Suprapubic skin (tissue), 4 donors: ENCODE measurements at regions not wholly inside any gene's neighbourhood (a gene's known extent, or its start where the extent isn't known, plus 50 kb on each side); places are given as distances from the start of the nearest gene placed in this dataset.

ENCODE experiments used
- DNase-seq, 2 donors: peaks; one replicate each; pipeline ENCODE4 v3.0.0-alpha.2; 2019; ENCODE audit warnings: low spot score in 2 of 2
- H3K27ac ChIP-seq: fragments of 200-600 bp; sonication (generic); one replicate; pipeline ENCODE4 v1.5.1; 2019
- H3K27me3 ChIP-seq: fragments of 200-600 bp; sonication (generic); one replicate; pipeline ENCODE4 v1.5.1; 2019
- H3K36me3 ChIP-seq: fragments of 200-600 bp; sonication (generic); one replicate; pipeline ENCODE4 v1.5.1; 2019
- H3K4me1 ChIP-seq: fragments of 200-600 bp; sonication (generic); one replicate; pipeline ENCODE4 v1.5.1; 2019
- H3K4me3 ChIP-seq: fragments of 200-600 bp; sonication (generic); one replicate; pipeline ENCODE4 v1.5.1; 2019; ENCODE audit warnings: mild to moderate bottlenecking
- H3K9me3 ChIP-seq: fragments of 200-600 bp; sonication (generic); one replicate; pipeline ENCODE4 v1.5.1; 2019
- CTCF ChIP-seq, 2 donors: fragments of 200-600 bp in 1 of 2; fragments of 450-650 bp in 1 of 2; sonication (generic) in 1 of 2; IDR thresholded peaks; one replicate each; pipeline ENCODE4 v1.5.1; 2016 to 2019; ENCODE audit warnings: antibody characterized with exemption in 2 of 2, mild to moderate bottlenecking in 1 of 2, moderate library complexity in 1 of 2
- EP300 ChIP-seq: sonication (generic); formaldehyde crosslinking; IDR thresholded peaks from one replicate; pipeline ENCODE4 v1.6.1; 2017; ENCODE audit warnings: antibody characterized with exemption
- POLR2A ChIP-seq, 2 donors: fragments of 450-650 bp; IDR thresholded peaks; one replicate each; pipeline ENCODE4 v1.6.1; 2017; ENCODE audit warnings: antibody characterized with exemption in 2 of 2, mild to moderate bottlenecking in 2 of 2, moderate library complexity in 2 of 2
- POLR2AphosphoS5 ChIP-seq, 3 donors: sonication (generic); formaldehyde crosslinking; IDR thresholded peaks; one replicate each; pipeline ENCODE4 v1.6.1; 2017; ENCODE audit warnings: antibody characterized with exemption in 3 of 3
- WGBS: methylation state at CpG from one replicate; pipeline ENCODE4 v1.1.5; 2018; 5-methylcytosine and 5-hydroxymethylcytosine counted together

GRCh38 chr5:167593329-167594060 is 698.0 kb upstream of the WWC1 start:
- H3K36me3 ChIP-seq: no peaks in the 10 kb centered on the region
- H3K4me3 ChIP-seq: no peak overlapping the region
- 91% methylated on average over 5 of the region's 5 CpGs for WGBS
- no peak for DNase-seq
- no peaks in the 10 kb centered on the region for H3K9me3 ChIP-seq
- no peak for TF ChIP-seq POLR2A (IDR thresholded peaks at IDR 0.05)
- TF ChIP-seq CTCF (IDR thresholded peaks at IDR 0.05): no peak
- no peak for TF ChIP-seq EP300
- no peak for TF ChIP-seq POLR2AphosphoS5 (IDR thresholded peaks at IDR 0.05)
- H3K27ac ChIP-seq: no peak overlapping the region
- H3K4me1 ChIP-seq: no peaks in the 10 kb centered on the region
- no peaks in the 10 kb centered on the region for H3K27me3 ChIP-seq

- H3K9me3 ChIP-seq: no peaks in the 10 kb centered on the region
- no peaks in the 10 kb centered on the region for H3K27me3 ChIP-seq
- TF ChIP-seq POLR2A (IDR thresholded peaks at IDR 0.05) (no peak), EP300 (no peak), POLR2AphosphoS5 (IDR thresholded peaks at IDR 0.05) (no peak)
- no peaks in the 10 kb centered on the region for H3K36me3 ChIP-seq
- H3K4me1 ChIP-seq: no peaks in the 10 kb centered on the region
- no peak overlapping the region for H3K27ac ChIP-seq
- DNase-seq: no peak
- no peak overlapping the region for H3K4me3 ChIP-seq
Observed at GRCh38 chr5:167594061-167594435, 697.4 kb upstream of the WWC1 start.

DNA sequence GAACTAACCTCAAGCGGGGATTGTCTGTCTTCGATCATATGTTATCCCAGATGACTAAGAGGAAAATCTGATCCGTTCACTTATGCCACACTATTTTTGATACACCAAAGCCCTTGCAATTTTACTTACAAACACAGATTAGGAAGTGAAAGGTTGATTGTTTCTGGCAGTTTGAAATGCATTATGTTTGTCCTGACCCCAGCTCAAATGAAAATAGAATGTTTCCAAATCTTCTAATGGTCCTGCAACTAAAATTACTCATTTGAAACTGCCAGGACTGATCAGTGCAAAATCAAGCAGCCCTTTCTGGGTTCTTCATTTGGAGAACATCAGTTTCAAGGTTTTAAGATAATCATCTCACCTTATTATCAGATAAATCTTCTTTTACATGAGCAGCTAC is 696.7 kb upstream of the WWC1 start:
- Histone ChIP-seq H3K36me3 (no peaks in the 10 kb centered on the region), H3K4me3 (no peak overlapping the region), H3K9me3 (no peaks in the 10 kb centered on the region), H3K27me3 (no peaks in the 10 kb centered on the region), H3K4me1 (no peaks in the 10 kb centered on the region), H3K27ac (no peak overlapping the region)
- no peak for DNase-seq
- WGBS: 90% methylated on average over 3 of the region's 3 CpGs
- TF ChIP-seq EP300 (no peak), POLR2A (IDR thresholded peaks at IDR 0.05) (no peak), POLR2AphosphoS5 (IDR thresholded peaks at IDR 0.05) (no peak), CTCF (IDR thresholded peaks at IDR 0.05) (no peak)

- TF ChIP-seq POLR2AphosphoS5 (IDR thresholded peaks at IDR 0.05) (no peak), CTCF (IDR thresholded peaks at IDR 0.05) (no peak), EP300 (no peak), POLR2A (IDR thresholded peaks at IDR 0.05) (no peak)
- H3K9me3 ChIP-seq: no peaks in the 10 kb centered on the region
- H3K36me3 ChIP-seq: no peaks in the 10 kb centered on the region
- H3K4me1 ChIP-seq: no peaks in the 10 kb centered on the region
- no peak overlapping the region for H3K27ac ChIP-seq
- WGBS: 82% methylated on average over 3 of the region's 3 CpGs
- no peak for DNase-seq
- H3K4me3 ChIP-seq: no peak overlapping the region
- H3K27me3 ChIP-seq: no peaks in the 10 kb centered on the region
Observed at GRCh38 chr5:167595196-167595595, 696.2 kb upstream of the WWC1 start.

- no peaks in the 10 kb centered on the region for H3K27me3 ChIP-seq
- H3K27ac ChIP-seq: no peak overlapping the region
- TF ChIP-seq POLR2AphosphoS5 (IDR thresholded peaks at IDR 0.05) (no peak), CTCF (IDR thresholded peaks at IDR 0.05) (no peak), EP300 (no peak), POLR2A (IDR thresholded peaks at IDR 0.05) (no peak)
- no peaks in the 10 kb centered on the region for H3K36me3 ChIP-seq
- H3K4me3 ChIP-seq: no peak overlapping the region
- WGBS: 78% methylated on average over 1 of the region's 1 CpG
- DNase-seq: no peak
- H3K4me1 ChIP-seq: no peaks in the 10 kb centered on the region
- no peaks in the 10 kb centered on the region for H3K9me3 ChIP-seq
Observed at GRCh38 chr5:167598166-167598565, 693.3 kb upstream of the WWC1 start.

DNA sequence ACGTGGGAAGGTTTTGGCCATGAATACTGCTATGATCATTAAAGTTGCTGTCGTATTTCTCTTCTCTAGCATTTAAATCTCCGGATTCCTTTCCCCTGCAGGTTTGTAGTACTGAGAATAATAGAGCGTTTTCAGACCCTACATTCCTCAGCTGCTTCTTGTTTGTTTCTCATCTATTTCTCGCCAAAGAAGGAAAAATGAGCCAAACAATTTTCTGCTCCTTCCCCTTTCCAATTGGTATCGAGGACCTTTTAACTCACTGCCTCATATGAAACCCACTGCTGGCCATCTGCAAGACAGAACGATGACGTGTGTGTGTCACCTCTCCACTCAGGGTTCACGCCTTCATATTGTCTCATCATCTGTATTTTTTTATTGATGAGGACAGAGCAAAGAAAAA is 689.4 kb upstream of the WWC1 start:
- H3K36me3 ChIP-seq: no peaks in the 10 kb centered on the region
- H3K9me3 ChIP-seq: no peaks in the 10 kb centered on the region
- 40% methylated on average over 9 of the region's 9 CpGs for WGBS
- no peak overlapping the region for H3K27ac ChIP-seq
- H3K27me3 ChIP-seq: no peaks in the 10 kb centered on the region
- no peak for DNase-seq
- no peak overlapping the region for H3K4me3 ChIP-seq
- TF ChIP-seq POLR2AphosphoS5 (IDR thresholded peaks at IDR 0.05) (no peak), EP300 (no peak), POLR2A (IDR thresholded peaks at IDR 0.05) (no peak), CTCF (IDR thresholded peaks at IDR 0.05) (no peak)
- no peaks in the 10 kb centered on the region for H3K4me1 ChIP-seq
